ENCODE measurements at regions not wholly inside any gene's neighbourhood (a gene's known extent, or its start where the extent isn't known, plus 50 kb on each side); places are given as distances from the start of the nearest gene placed in this dataset.
"Not testable (repeated sequence)": the region's sequence is repeated elsewhere in the genome, so short reads cannot be mapped to it uniquely, and the experiment has no call there.

- intact Hi-C loops (cut with micrococcal nuclease) = no loop called here
These were observed 210.0 kb downstream of the PLA2G4A start for GRCh38 chr1:187038784-187039183.

- intact Hi-C loops (cut with micrococcal nuclease) = no loop called here
These were observed 212.4 kb downstream of the PLA2G4A start for GRCh38 chr1:187041104-187041503.

- intact Hi-C loops (cut with micrococcal nuclease) = no loop called here
These were observed 213.8 kb downstream of the PLA2G4A start for GRCh38 chr1:187042538-187042937.

GRCh38 chr1:187043433-187043832 is 214.7 kb downstream of the PLA2G4A start:
- intact Hi-C loops (cut with micrococcal nuclease) = not testable (repeated sequence)

- intact Hi-C loops (cut with micrococcal nuclease) = no loop called here
These were observed 215.7 kb downstream of the PLA2G4A start for GRCh38 chr1:187044411-187044810.

- intact Hi-C loops (cut with micrococcal nuclease) = no loop called here
These were observed 216.6 kb downstream of the PLA2G4A start for GRCh38 chr1:187045371-187045770.

GRCh38 chr1:187046293-187046692 is 217.5 kb downstream of the PLA2G4A start:
- intact Hi-C loops (cut with micrococcal nuclease) = no loop called here

- intact Hi-C loops (cut with micrococcal nuclease) = no loop called here
These were observed 218.5 kb downstream of the PLA2G4A start for GRCh38 chr1:187047298-187047697.

GRCh38 chr1:187051618-187052232 is 223.0 kb downstream of the PLA2G4A start:
- intact Hi-C loops (cut with micrococcal nuclease) = no loop called here

GRCh38 chr1:187053876-187054275 is 225.1 kb downstream of the PLA2G4A start:
- intact Hi-C loops (cut with micrococcal nuclease) = no loop called here

- intact Hi-C loops (cut with micrococcal nuclease) = no loop called here
These were observed 226.4 kb downstream of the PLA2G4A start for GRCh38 chr1:187054862-187055757.

GRCh38 chr1:187063271-187063670 is 234.5 kb downstream of the PLA2G4A start:
- intact Hi-C loops (cut with micrococcal nuclease) = no loop called here

GRCh38 chr1:187067160-187067559 is 238.4 kb downstream of the PLA2G4A start:
- intact Hi-C loops (cut with micrococcal nuclease) = no loop called here

- intact Hi-C loops (cut with micrococcal nuclease) = no loop called here
These were observed 241.3 kb downstream of the PLA2G4A start for GRCh38 chr1:187070076-187070475.

GRCh38 chr1:187072262-187073034 is 243.7 kb downstream of the PLA2G4A start:
- intact Hi-C loops (cut with micrococcal nuclease) = not testable (repeated sequence)

- intact Hi-C loops (cut with micrococcal nuclease) = not testable (repeated sequence)
These were observed 244.3 kb downstream of the PLA2G4A start for GRCh38 chr1:187073035-187073560.

GRCh38 chr1:187073634-187074245 is 245.0 kb downstream of the PLA2G4A start:
- intact Hi-C loops (cut with micrococcal nuclease) = not testable (repeated sequence)

- intact Hi-C loops (cut with micrococcal nuclease) = no loop called here
These were observed 245.8 kb downstream of the PLA2G4A start for GRCh38 chr1:187074445-187075048.

- intact Hi-C loops (cut with micrococcal nuclease) = no loop called here
These were observed 248.2 kb downstream of the PLA2G4A start for GRCh38 chr1:187076922-187077321.

GRCh38 chr1:187078321-187078720 is 249.6 kb downstream of the PLA2G4A start:
- intact Hi-C loops (cut with micrococcal nuclease) = no loop called here

- intact Hi-C loops (cut with micrococcal nuclease) = no loop called here
These were observed 250.2 kb downstream of the PLA2G4A start for GRCh38 chr1:187078916-187079315.
